ENCODE measurements at regions not wholly inside any gene's neighbourhood (a gene's known extent, or its start where the extent isn't known, plus 50 kb on each side); places are given as distances from the start of the nearest gene placed in this dataset.

DNA sequence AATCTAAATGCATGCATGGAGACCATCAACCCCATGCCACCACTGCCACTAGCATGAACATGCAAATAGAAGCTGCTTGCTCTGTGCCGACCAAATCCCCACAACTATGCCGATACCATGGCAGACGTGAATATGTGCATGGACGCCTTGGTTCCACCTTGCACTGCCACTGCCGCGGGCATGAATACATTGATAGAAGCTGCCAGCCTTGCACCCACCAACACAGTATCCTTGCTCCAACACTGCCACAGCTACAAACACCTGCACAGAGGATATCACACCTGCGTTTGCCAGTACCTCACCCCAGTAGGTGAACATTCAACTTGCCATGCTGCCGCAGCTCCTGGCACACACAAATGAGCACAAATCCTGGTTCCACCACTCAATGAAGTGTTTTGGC lies 527.4 kb upstream of the REG3G start:
- TF ChIP-seq, protein P1, sequence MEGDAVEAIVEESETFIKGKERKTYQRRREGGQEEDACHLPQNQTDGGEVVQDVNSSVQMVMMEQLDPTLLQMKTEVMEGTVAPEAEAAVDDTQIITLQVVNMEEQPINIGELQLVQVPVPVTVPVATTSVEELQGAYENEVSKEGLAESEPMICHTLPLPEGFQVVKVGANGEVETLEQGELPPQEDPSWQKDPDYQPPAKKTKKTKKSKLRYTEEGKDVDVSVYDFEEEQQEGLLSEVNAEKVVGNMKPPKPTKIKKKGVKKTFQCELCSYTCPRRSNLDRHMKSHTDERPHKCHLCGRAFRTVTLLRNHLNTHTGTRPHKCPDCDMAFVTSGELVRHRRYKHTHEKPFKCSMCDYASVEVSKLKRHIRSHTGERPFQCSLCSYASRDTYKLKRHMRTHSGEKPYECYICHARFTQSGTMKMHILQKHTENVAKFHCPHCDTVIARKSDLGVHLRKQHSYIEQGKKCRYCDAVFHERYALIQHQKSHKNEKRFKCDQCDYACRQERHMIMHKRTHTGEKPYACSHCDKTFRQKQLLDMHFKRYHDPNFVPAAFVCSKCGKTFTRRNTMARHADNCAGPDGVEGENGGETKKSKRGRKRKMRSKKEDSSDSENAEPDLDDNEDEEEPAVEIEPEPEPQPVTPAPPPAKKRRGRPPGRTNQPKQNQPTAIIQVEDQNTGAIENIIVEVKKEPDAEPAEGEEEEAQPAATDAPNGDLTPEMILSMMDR (conservative IDR thresholded peaks at IDR 0.05) = no peak
- Histone ChIP-seq H4K8ac (replicated peaks; ENCODE audit: insufficient read length, low read depth, low read length) (no peak overlapping the region), H3K56ac (ENCODE audit: insufficient read length, low read depth, low read length) (no peak overlapping the region), H2BK15ac (ENCODE audit: low read depth, low read length) (no peak overlapping the region), H2BK120ac (ENCODE audit: low read depth, low read length, poor library complexity, severe bottlenecking) (no peak overlapping the region), H3K18ac (ENCODE audit: insufficient read length, low read depth, low read length) (no peak overlapping the region), H3K9ac (ENCODE audit: extremely low read depth, insufficient read length, low read length) (no peak overlapping the region), H3K4me2 (ENCODE audit: insufficient read depth, insufficient read length, low read length) (no peak overlapping the region), H3K23ac (ENCODE audit: insufficient read length, low read depth, low read length) (no peak overlapping the region), H3K23me2 (ENCODE audit: insufficient read length, low read depth, low read length, poor library complexity, severe bottlenecking) (no peaks in the 10 kb centered on the region), H4K20me1 (ENCODE audit: control insufficient read depth, insufficient read depth, insufficient read length) (no peaks in the 10 kb centered on the region), H3T11ph (ENCODE audit: low read length) (no peak overlapping the region), H3K4me1 (ENCODE audit: insufficient read depth, low read length) (no peaks in the 10 kb centered on the region), H2BK12ac (ENCODE audit: insufficient read length, low read depth, low read length) (no peak overlapping the region), H3K27ac (ENCODE audit: insufficient read length, low read depth, low read length) (no peak overlapping the region), H4K5ac (ENCODE audit: insufficient read length, low read depth, low read length) (peak overlapping the region; percentile 65), H2AK5ac (ENCODE audit: insufficient read length, low read length) (no peak overlapping the region), H2AFZ (ENCODE audit: low read length) (no peak overlapping the region), H4K91ac (ENCODE audit: insufficient read length, low read depth, low read length) (no peak overlapping the region), H3K27me3 (ENCODE audit: insufficient read depth, low read length) (no peaks in the 10 kb centered on the region), H3K79me1 (ENCODE audit: insufficient read depth, low read depth, low read length, poor library complexity, severe bottlenecking) (no peaks in the 10 kb centered on the region), H3K4ac (ENCODE audit: low read depth, low read length) (no peak overlapping the region), H3K79me2 (ENCODE audit: insufficient read depth, low read length) (no peaks in the 10 kb centered on the region), H2BK20ac (ENCODE audit: low read depth, low read length, poor library complexity, severe bottlenecking) (no peak overlapping the region), H3K14ac (ENCODE audit: insufficient read depth, low read length) (no peak overlapping the region), H3K9me3 (ENCODE audit: control insufficient read depth, low read depth, low read length) (no peaks in the 10 kb centered on the region), H2BK5ac (ENCODE audit: insufficient read length, low read length) (no peak overlapping the region)
- Mint-ChIP-seq H3K36me3 (ENCODE audit: insufficient read depth in 1 of 3, low read depth in 3 of 3) (peaks cover 2 to 8% (median 2%) of the 10 kb centered on the region in 3 experiments; a peak in 2 of 7 replicates), H3K27ac (no peak overlapping the region; a peak in 1 of 7 replicates), H3K27me3 (ENCODE audit: low read depth) (no peaks in the 10 kb centered on the region), H3K4me1 (no peaks in the 10 kb centered on the region), H3K9me3 (peaks cover 4 to 10% of the 10 kb centered on the region in 2 experiments; a peak in 3 of 5 replicates), H3K4me3 (no peak overlapping the region)
- no peak for DNase-seq
- no CpG with 5 or more reads among the region's 8 CpGs for WGBS (ENCODE audit: extremely low coverage, insufficient read length, low lambda C conversion rate)

Measured in H9 (cell line).